ENCODE measurements at regions not wholly inside any gene's neighbourhood (a gene's known extent, or its start where the extent isn't known, plus 50 kb on each side); places are given as distances from the start of the nearest gene placed in this dataset.

DNA sequence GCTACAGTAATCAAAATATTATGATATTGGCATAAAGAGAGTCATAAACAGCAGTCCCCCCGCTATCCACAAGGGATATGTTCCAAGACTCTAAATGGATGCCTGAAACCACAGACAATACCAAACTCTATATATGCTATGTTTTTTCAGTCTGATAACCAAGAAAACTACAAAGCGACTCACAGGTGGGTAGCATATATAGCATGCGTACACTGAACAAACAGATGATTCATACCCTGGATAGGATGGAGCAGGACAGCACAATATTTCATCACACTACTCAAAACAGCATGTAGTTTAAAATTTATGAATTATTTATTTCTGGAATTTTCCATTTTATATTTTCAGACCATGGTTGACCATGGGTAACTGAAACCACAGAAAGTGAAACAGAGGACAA, 87.0 kb upstream of the PPP2R3A start:
- no peak for DNase-seq (ENCODE audit: low read depth)
- TF ChIP-seq, protein P1, sequence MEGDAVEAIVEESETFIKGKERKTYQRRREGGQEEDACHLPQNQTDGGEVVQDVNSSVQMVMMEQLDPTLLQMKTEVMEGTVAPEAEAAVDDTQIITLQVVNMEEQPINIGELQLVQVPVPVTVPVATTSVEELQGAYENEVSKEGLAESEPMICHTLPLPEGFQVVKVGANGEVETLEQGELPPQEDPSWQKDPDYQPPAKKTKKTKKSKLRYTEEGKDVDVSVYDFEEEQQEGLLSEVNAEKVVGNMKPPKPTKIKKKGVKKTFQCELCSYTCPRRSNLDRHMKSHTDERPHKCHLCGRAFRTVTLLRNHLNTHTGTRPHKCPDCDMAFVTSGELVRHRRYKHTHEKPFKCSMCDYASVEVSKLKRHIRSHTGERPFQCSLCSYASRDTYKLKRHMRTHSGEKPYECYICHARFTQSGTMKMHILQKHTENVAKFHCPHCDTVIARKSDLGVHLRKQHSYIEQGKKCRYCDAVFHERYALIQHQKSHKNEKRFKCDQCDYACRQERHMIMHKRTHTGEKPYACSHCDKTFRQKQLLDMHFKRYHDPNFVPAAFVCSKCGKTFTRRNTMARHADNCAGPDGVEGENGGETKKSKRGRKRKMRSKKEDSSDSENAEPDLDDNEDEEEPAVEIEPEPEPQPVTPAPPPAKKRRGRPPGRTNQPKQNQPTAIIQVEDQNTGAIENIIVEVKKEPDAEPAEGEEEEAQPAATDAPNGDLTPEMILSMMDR (conservative IDR thresholded peaks at IDR 0.05; ENCODE audit: low read depth, low read length) = no peak
- H3K4me3 ChIP-seq (ENCODE audit: low read depth, low read length) = no peak overlapping the region

DNA sequence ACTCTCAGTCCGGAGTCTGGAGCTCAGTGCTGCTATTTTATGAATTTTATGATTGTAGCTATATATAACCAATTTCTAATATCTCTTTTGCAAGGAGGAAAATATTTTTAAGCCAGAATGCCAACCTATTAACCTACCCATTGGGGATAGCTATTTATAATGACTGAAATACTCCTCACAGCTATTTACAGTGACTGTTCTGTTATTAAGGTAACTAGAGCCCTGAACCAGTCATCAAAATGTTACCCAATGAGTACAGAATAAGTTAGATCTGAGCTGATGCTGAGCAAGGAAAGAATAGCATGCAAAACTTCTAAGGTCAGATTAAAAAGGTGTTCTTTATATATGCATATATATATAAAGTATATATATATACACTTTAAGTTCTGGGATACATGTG, 79.6 kb upstream of the PPP2R3A start:
- TF ChIP-seq, protein P1 (conservative IDR thresholded peaks at IDR 0.05; ENCODE audit: low read depth, low read length) = no peak
- H3K4me3 ChIP-seq (ENCODE audit: low read depth, low read length) = no peak overlapping the region
- no peak for DNase-seq (ENCODE audit: low read depth)

DNA sequence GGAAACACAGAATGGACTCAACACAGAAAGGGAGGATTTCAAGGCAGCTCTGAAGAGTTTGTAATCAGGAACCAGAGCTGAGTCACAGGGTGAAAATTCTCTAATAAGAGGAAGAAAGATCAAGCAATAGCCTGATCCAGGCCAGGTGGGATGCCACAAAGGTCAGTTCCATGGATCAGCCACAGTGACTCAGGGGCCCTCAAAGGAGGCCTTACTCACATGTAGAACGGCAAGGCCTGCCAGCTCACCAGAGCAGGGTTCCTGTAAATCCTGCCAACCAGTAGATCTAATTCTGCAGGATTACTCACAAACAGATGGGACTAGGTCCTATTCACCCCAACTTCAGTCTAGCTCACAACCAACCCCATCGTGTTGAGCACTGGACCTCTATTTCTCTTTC, 78.3 kb upstream of the PPP2R3A start:
- no peak for DNase-seq (ENCODE audit: low read depth)
- TF ChIP-seq, protein P1 (conservative IDR thresholded peaks at IDR 0.05; ENCODE audit: low read depth, low read length) = no peak
- H3K4me3 ChIP-seq (ENCODE audit: low read depth, low read length) = no peak overlapping the region

DNA sequence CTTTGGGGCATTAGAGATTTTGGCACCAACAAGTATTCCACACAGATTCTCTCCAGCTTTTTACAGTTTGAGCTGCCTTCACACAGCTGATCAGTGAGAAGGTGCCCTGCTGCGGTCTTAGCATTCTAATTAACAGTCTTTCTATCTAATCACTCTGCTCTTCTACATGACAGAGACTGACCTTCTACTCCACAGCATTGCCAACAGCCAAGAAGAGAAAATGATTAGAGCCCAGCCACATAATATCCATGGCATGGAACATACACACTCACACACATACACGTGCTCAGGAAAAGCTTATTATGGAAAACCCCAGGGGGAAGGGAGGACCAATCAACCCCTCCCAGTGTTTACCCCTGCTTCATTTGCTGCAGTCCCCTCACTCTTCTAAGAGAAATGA, 76.1 kb upstream of the PPP2R3A start:
- TF ChIP-seq, protein P1 (conservative IDR thresholded peaks at IDR 0.05; ENCODE audit: low read depth, low read length) = no peak
- no peak overlapping the region for H3K4me3 ChIP-seq (ENCODE audit: low read depth, low read length)
- DNase-seq (ENCODE audit: low read depth) = no peak

DNA sequence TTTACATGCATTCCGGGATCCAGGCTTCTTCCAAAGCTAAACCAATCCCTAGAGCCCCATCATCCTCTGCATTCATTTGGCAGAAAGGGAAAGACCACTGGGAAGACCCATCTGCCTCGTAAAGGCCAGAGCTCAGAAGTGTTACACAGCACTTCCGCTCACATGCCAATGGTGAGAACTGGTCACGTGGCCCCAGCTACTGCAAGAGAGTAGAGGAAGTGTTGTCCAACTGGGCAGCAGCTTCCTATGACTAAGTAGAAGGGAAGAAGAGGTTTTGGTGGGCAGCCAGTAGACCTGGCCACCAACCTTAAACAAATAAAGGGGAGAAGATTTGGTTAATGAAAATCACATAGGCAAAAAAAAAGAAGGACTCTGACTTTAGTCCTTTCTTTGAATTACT, 74.4 kb upstream of the PPP2R3A start:
- TF ChIP-seq, protein P1 (conservative IDR thresholded peaks at IDR 0.05; ENCODE audit: low read depth, low read length) = no peak
- H3K4me3 ChIP-seq (ENCODE audit: low read depth, low read length) = no peak overlapping the region

DNA sequence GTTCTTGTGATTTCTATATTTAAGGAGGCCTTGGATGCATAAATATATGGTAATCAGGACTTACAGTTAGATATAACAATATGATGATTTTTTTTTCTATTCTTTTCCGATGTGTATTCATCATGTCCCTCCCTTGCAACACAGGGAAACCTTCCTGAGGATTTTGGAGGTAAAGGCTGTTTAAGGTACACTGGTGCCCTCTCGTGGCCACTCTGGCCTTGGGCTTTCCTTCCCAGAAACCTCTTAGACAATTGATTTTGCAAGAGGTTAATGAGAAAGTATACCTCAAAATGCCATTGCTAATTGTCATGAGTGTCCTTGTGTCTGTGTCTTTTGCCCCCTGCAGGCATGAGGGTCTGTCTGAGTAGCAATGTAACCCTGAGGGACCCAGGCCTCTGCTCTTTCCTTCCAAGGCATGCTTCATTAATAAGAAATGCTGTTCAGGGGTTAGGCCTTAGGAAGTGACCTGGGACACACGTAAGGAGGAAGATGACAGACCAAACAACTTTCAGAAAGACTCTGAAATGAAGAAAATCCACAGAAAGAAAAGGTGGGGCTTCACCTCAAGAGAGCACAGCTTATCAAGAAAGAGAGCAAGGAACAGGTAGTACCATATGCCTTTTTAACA, 70.3 kb upstream of the PPP2R3A start:
- TF ChIP-seq, protein P1 (conservative IDR thresholded peaks at IDR 0.05; ENCODE audit: low read depth, low read length) = peak; percentile 96
- H3K4me3 ChIP-seq (ENCODE audit: low read depth, low read length) = no peak overlapping the region
- DNase-seq (ENCODE audit: low read depth) = peak; percentile 89

More for the DNA sequence above, 74.4 kb upstream of the PPP2R3A start:
- DNase-seq (ENCODE audit: low read depth) = no peak

DNA sequence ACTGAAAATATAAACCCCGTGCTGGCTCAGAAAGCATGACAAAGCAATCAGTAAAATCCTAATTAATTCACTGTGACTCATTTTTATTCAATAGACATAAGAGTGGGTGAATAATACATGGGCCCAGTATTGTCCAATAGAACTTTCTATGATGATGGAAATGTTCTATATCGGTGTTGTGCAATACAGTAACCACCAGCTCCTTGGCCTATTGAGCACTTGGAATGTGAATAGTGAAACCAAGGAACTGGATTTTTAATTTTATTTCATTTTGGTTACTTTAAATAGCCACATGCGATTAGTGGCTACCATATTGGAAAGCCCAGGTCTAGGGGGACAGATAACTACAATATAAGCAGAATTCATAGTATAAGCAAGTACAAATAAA, 69.8 kb upstream of the PPP2R3A start:
- no peak overlapping the region for H3K4me3 ChIP-seq (ENCODE audit: low read depth, low read length)
- TF ChIP-seq, protein P1 (conservative IDR thresholded peaks at IDR 0.05; ENCODE audit: low read depth, low read length) = no peak
- peak; percentile 20 for DNase-seq (ENCODE audit: low read depth)
